Transverse colon (tissue), 4 donors: ENCODE measurements at regions not wholly inside any gene's neighbourhood (a gene's known extent, or its start where the extent isn't known, plus 50 kb on each side); places are given as distances from the start of the nearest gene placed in this dataset.

Experiments
- DNase-seq: peaks from one replicate; pipeline ENCODE4 v3.0.0-alpha.2; 2019
- H3K27ac ChIP-seq, 4 donors: fragments of 200-600 bp; sonication (generic); 2 replicates each; pipeline ENCODE4 v1.5.1; 2016 to 2018; ENCODE audit warnings: inconsistent platforms in 4 of 4
- H3K27me3 ChIP-seq: fragments of 200-600 bp; sonication (generic); 2 replicates; pipeline ENCODE4 v1.5.1; 2017; ENCODE audit warnings: inconsistent platforms
- H3K36me3 ChIP-seq, 4 donors: fragments of 200-600 bp; sonication (generic); 2 replicates each; pipeline ENCODE4 v1.5.1; 2017 to 2019; ENCODE audit warnings: inconsistent platforms in 4 of 4
- H3K4me1 ChIP-seq, 4 donors: fragments of 200-600 bp; sonication (generic); 2 replicates each; pipeline ENCODE4 v1.5.1; 2017 to 2020; ENCODE audit warnings: inconsistent platforms in 4 of 4
- H3K4me3 ChIP-seq, 4 donors: fragments of 200-600 bp; sonication (generic); 1 replicate in 1 of 4; 2 replicates in 3 of 4; pipeline versions ENCODE4 v1.5.1 to v1.6.1; 2017 to 2019; ENCODE audit warnings: inconsistent platforms in 4 of 4
- H3K9me3 ChIP-seq, 2 donors: fragments of 200-600 bp; sonication (generic); 2 replicates each; pipeline ENCODE4 v1.5.1; 2017 to 2019; ENCODE audit warnings: inconsistent platforms in 2 of 2
- EP300 ChIP-seq: sonication (generic); formaldehyde crosslinking; IDR thresholded peaks from one replicate; pipeline ENCODE4 v1.6.1; 2017; ENCODE audit warnings: antibody characterized with exemption, low read depth
- POLR2A ChIP-seq: fragments of 450-650 bp; IDR thresholded peaks from one replicate; pipeline ENCODE4 v1.6.1; 2016; ENCODE audit warnings: antibody characterized with exemption, mild to moderate bottlenecking, moderate library complexity
- POLR2AphosphoS5 ChIP-seq, 3 donors: sonication (generic); formaldehyde crosslinking; IDR thresholded peaks; one replicate each; pipeline ENCODE4 v1.6.1; 2016; ENCODE audit warnings: antibody characterized with exemption in 3 of 3
- WGBS, 2 donors: methylation state at CpG; one replicate each; pipeline ENCODE4 v1.1.5; 2018; ENCODE audit warnings: low coverage in 1 of 2; 5-methylcytosine and 5-hydroxymethylcytosine counted together
- in situ Hi-C, 4 donors: fragments of 200-750 bp; cut with MboI; loops; one replicate each; pipeline versions ENCODE4 v1.15.0 to v1.15.1; 2017; ENCODE audit warnings: low sequenced_read_pairs in 3 of 4, low pct_ligation_motif_present in 1 of 4, low pct_unique_long_range_greater_than_20kb in 1 of 4
- intact Hi-C: fragments of 100-400 bp; cut with DNase I; formaldehyde crosslinking; loops from one replicate; pipeline ENCODE4 v1.15.1; 2023; ENCODE audit warnings: low total_unique reads
- TF ChIP-seq, protein P1 (sequence below), 5 experiments: fragments of 200-600 bp in 3 of 5; fragments of 450-650 bp in 2 of 5; sonication (generic) in 3 of 5; IDR thresholded peaks; 1 replicate in 2 of 5; 2 replicates in 3 of 5; pipeline ENCODE4 v1.5.1; 2016 to 2017; ENCODE audit warnings: antibody characterized with exemption in 5 of 5, inconsistent platforms in 3 of 5, mild to moderate bottlenecking in 2 of 5, moderate library complexity in 1 of 5

DNA sequence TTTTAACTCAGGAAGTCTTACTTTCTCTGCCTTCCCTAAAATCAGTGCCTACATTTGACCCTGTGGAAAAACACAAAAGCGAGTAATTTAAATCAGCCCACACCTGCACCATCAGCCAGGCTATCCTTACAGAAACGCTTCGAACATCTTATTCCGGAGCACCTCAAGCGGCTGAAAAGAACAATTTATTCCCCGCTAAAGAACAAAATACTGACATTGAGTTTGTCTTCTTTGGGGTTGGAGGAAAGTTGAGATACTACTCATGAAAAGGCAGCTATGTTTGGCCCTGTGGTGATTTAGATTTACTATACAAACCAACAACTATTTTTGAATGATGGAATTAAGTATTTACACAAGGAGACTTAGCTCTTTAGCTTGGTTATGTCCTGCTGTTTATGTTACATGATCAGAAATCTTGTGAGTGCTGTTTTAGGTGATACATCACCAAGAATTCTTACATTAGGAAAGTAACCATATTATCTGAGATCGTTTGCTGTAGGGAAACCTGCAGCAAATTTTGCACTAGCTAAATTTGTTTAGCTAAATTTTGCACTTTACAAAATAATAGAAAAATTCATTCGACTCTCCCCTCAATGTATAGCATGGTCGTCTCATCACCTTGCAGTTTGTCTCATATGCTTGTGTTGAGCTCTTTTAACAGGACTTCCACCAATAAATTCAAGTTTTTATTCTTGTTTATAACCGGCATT, 158.8 kb upstream of the SIX2 start:
- in situ Hi-C loops = no loop called here
- Histone ChIP-seq H3K27me3 (peaks cover 99% of the 10 kb centered on the region), H3K36me3 (no peaks in the 10 kb centered on the region), H3K4me1 (peaks cover 0 to 20% (median 19%) of the 10 kb centered on the region in 4 donors), H3K9me3 (no peaks in the 10 kb centered on the region), H3K4me3 (no peak overlapping the region), H3K27ac (no peak overlapping the region)
- intact Hi-C loops = no loop called here
- DNase-seq = no peak
- WGBS, 2 donors = 14 to 38% methylated on average over 5 to 10 of the region's 10 CpGs
- no peak for TF ChIP-seq POLR2A
- TF ChIP-seq EP300 = no peak
- no peak for TF ChIP-seq POLR2AphosphoS5 (IDR thresholded peaks at IDR 0.05)
- TF ChIP-seq, protein P1, sequence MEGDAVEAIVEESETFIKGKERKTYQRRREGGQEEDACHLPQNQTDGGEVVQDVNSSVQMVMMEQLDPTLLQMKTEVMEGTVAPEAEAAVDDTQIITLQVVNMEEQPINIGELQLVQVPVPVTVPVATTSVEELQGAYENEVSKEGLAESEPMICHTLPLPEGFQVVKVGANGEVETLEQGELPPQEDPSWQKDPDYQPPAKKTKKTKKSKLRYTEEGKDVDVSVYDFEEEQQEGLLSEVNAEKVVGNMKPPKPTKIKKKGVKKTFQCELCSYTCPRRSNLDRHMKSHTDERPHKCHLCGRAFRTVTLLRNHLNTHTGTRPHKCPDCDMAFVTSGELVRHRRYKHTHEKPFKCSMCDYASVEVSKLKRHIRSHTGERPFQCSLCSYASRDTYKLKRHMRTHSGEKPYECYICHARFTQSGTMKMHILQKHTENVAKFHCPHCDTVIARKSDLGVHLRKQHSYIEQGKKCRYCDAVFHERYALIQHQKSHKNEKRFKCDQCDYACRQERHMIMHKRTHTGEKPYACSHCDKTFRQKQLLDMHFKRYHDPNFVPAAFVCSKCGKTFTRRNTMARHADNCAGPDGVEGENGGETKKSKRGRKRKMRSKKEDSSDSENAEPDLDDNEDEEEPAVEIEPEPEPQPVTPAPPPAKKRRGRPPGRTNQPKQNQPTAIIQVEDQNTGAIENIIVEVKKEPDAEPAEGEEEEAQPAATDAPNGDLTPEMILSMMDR (IDR thresholded peaks at IDR 0.05) = no peak

DNA sequence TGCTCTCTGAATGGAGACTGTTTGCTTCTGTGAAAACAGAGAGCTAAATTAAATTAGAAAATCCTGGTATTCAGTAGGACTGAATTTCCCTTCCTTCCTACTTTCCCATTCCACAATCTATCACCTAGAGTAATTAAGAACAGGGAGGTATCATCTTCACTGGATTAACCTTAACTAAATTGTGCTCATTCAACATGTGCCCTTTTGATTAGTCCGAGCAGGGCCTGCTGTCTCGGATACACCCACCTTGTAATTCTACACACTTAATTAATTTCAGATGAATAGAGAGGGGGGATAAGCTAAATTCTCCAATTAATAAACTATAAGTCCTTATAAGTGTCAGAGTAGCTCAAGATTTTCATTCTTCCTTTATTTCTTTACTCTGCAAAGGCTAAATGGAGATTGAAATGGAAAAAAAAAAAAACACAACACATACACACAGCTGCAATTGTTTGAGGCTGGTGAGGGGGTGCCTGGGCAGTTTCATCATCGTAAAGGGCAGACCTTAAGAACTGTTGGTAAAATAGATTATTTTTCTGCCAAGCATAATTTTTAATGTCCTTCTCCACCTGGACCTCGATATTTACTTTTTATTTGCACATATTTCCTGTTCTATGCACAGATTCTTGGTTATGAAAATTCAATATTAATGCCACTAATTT, 157.1 kb upstream of the SIX2 start:
- H3K4me1 ChIP-seq = peaks cover 0 to 20% (median 19%) of the 10 kb centered on the region in 4 donors
- intact Hi-C loops = no loop called here
- 82 to 85% methylated on average over 3 to 4 of the region's 4 CpGs for WGBS, 2 donors
- peaks cover 90% of the 10 kb centered on the region for H3K27me3 ChIP-seq
- TF ChIP-seq POLR2A = no peak
- no peak for TF ChIP-seq EP300
- TF ChIP-seq POLR2AphosphoS5 (IDR thresholded peaks at IDR 0.05) = no peak
- TF ChIP-seq, protein P1 (IDR thresholded peaks at IDR 0.05) = no peak
- H3K27ac ChIP-seq = no peak overlapping the region
- no peaks in the 10 kb centered on the region for H3K36me3 ChIP-seq
- no peaks in the 10 kb centered on the region for H3K9me3 ChIP-seq
- DNase-seq = no peak
- in situ Hi-C loops = no loop called here
- no peak overlapping the region for H3K4me3 ChIP-seq

DNA sequence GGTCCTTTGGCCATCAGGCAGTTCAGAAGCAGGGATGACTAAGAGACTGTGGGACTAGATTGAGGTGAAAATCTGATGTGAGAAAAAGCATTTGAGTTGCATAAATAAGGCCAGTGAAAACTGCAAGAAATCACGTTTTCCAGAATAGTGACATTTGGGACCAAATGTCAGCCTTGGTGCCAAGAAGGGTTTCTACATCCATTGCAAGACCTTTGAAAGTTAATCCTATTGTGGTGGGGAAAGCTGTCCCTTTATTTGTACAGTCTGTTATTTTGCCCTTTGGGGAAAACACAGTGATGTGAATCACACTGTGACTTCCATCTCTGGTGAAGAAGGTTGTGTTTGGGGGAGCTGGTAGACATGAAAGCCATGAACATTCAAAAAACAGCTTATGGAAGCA, 153.5 kb upstream of the SIX2 start:
- in situ Hi-C loops = no loop called here
- no peaks in the 10 kb centered on the region for H3K36me3 ChIP-seq
- H3K27me3 ChIP-seq = peaks cover 71% of the 10 kb centered on the region
- intact Hi-C loops = no loop called here
- no peak for TF ChIP-seq EP300
- TF ChIP-seq, protein P1 (IDR thresholded peaks at IDR 0.05) = no peak
- TF ChIP-seq POLR2AphosphoS5 (IDR thresholded peaks at IDR 0.05) = no peak
- no peak for TF ChIP-seq POLR2A
- DNase-seq = no peak
- no peak overlapping the region for H3K4me3 ChIP-seq
- no peak overlapping the region for H3K27ac ChIP-seq
- H3K4me1 ChIP-seq = no peaks in the 10 kb centered on the region
- 75 to 78% methylated on average over 1 of the region's 1 CpG for WGBS, 2 donors
- no peaks in the 10 kb centered on the region for H3K9me3 ChIP-seq

DNA sequence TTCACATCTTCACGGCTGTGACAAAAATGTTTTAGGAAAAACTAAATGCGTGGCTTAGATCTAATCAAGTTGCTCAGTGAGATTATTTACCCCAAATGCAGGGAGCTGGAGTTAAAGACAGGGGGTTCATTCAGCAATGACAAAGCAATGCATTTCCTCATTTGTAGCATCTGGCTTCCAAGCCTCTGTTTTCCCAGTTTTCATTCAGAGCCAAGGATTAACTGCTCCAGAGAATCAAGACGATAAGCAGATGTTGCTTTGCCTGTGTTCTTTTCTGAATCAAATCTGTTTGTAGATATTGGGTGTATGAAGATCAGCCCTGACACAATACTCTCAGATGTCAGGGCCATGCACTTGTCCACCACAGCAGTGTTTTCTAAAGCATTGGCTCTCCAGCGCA, 147.4 kb upstream of the SIX2 start:
- no peaks in the 10 kb centered on the region for H3K36me3 ChIP-seq

More for the DNA sequence above, 147.4 kb upstream of the SIX2 start:
- H3K27me3 ChIP-seq = peaks cover 17% of the 10 kb centered on the region
- no peak for DNase-seq
- H3K9me3 ChIP-seq = no peaks in the 10 kb centered on the region
- intact Hi-C loops = no loop called here
- in situ Hi-C loops = no loop called here
- TF ChIP-seq POLR2AphosphoS5 (IDR thresholded peaks at IDR 0.05) (no peak), POLR2A (no peak), EP300 (no peak)
- TF ChIP-seq, protein P1 (IDR thresholded peaks at IDR 0.05) = no peak
- no peak overlapping the region for H3K4me3 ChIP-seq
- no peak overlapping the region for H3K27ac ChIP-seq
- WGBS, 2 donors = 66 to 88% methylated on average over 3 to 4 of the region's 4 CpGs
- no peaks in the 10 kb centered on the region for H3K4me1 ChIP-seq
